Progenitor cell of endocrine pancreas (in vitro differentiated cells): ENCODE measurements at regions not wholly inside any gene's neighbourhood (a gene's known extent, or its start where the extent isn't known, plus 50 kb on each side); places are given as distances from the start of the nearest gene placed in this dataset.

Source experiments
- DNase-seq: peaks from one replicate; pipeline ENCODE4 v3.0.0; 2021; ENCODE audit warnings: low spot score; ENCODE audit not compliant: unreplicated experiment
- H3K27ac Mint-ChIP-seq: 2 replicates; pipeline ENCODE4 v1.8.0; 2021; ENCODE audit warnings: mild to moderate bottlenecking, moderate library complexity, mixed read lengths
- H3K27me3 Mint-ChIP-seq: 2 replicates; pipeline ENCODE4 v1.8.0; 2021; ENCODE audit warnings: mixed read lengths
- H3K36me3 Mint-ChIP-seq: 2 replicates; pipeline ENCODE4 v1.8.0; 2022; ENCODE audit warnings: mixed read lengths; ENCODE audit not compliant: insufficient read depth
- H3K4me1 Mint-ChIP-seq: 2 replicates; pipeline ENCODE4 v1.8.0; 2021; ENCODE audit warnings: low read depth, mixed read lengths
- H3K4me3 Mint-ChIP-seq: 2 replicates; pipeline ENCODE4 v1.8.0; 2021; ENCODE audit warnings: low read depth, mild to moderate bottlenecking, moderate library complexity, mixed read lengths
- H3K9me3 Mint-ChIP-seq: 2 replicates; pipeline ENCODE4 v1.8.0; 2021; ENCODE audit warnings: low read depth, mixed read lengths
- TF ChIP-seq, protein P1 (sequence below): fragments of 200-600 bp; sonication (generic); IDR thresholded peaks from one replicate; pipeline ENCODE4 v1.5.0; 2021; ENCODE audit warnings: antibody characterized with exemption, mild to moderate bottlenecking; ENCODE audit not compliant: unreplicated experiment

DNA sequence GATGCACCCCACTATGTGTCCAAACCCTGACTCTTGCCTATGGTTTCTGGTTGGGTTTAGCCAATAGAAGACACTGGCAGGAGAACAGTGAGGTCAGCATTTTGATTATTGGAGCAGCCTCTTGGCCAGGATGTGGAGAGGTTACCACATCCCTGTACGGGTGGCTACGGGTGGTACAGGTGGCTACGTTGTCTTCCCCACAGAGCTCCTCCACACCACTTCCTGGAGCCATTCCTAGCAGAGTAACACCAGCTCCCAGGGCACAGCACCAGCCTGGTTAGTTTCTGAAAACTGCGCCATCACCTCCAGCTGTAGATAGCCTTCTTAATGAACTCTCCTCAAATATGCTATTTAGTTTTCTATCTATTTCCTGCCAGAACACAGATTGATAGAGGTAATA lies 445.2 kb downstream of the INHBA start:
- peaks cover 10% of the 10 kb centered on the region for H3K9me3 Mint-ChIP-seq

DNA sequence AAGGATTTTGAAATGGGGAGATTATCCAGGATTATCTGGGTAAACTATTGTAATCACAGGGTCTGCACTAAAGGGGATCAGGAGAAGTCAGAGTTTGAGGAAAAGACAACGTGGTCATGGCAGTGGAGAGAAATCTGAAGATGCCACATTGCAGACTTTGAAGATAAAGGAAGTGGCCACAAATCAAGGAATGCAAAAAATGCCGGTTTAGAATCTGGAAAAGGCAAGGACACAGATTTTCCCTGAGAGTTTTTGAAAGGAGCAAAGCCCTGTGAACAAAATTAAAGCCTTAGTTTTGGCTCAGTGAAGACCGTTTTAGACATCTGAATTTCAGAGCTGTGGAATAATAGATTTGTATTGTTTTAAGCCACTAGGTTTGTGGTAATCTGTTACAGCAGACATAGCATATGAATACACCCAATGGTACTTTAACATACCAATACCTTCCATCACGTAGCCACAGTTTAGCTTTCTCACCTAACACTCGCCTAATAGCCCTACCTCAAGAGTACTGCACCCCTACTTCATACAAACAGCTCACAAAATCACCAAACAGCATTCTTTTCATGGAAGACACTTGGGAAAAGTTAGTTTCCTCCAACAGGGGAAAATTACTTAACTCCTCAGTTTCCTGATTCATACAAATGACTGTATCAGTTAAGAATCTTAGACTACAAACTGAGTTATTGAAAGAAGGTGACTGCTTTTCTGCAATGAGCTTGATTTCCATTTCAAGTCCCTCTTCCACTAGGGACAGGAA lies 446.5 kb downstream of the INHBA start:
- Mint-ChIP-seq H3K36me3 (peaks cover 1% of the 10 kb centered on the region), H3K4me3 (no peak overlapping the region), H3K4me1 (no peaks in the 10 kb centered on the region), H3K27ac (no peak overlapping the region), H3K9me3 (peaks cover 11% of the 10 kb centered on the region), H3K27me3 (peaks cover 14% of the 10 kb centered on the region)
- TF ChIP-seq, protein P1, sequence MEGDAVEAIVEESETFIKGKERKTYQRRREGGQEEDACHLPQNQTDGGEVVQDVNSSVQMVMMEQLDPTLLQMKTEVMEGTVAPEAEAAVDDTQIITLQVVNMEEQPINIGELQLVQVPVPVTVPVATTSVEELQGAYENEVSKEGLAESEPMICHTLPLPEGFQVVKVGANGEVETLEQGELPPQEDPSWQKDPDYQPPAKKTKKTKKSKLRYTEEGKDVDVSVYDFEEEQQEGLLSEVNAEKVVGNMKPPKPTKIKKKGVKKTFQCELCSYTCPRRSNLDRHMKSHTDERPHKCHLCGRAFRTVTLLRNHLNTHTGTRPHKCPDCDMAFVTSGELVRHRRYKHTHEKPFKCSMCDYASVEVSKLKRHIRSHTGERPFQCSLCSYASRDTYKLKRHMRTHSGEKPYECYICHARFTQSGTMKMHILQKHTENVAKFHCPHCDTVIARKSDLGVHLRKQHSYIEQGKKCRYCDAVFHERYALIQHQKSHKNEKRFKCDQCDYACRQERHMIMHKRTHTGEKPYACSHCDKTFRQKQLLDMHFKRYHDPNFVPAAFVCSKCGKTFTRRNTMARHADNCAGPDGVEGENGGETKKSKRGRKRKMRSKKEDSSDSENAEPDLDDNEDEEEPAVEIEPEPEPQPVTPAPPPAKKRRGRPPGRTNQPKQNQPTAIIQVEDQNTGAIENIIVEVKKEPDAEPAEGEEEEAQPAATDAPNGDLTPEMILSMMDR = no peak
- no peak for DNase-seq

More for the DNA sequence above, 445.2 kb downstream of the INHBA start:
- H3K27me3 Mint-ChIP-seq = peaks cover 14% of the 10 kb centered on the region
- H3K27ac Mint-ChIP-seq = no peak overlapping the region
- no peak for DNase-seq
- H3K4me1 Mint-ChIP-seq = no peaks in the 10 kb centered on the region
- TF ChIP-seq, protein P1 = no peak
- no peak overlapping the region for H3K4me3 Mint-ChIP-seq
- H3K36me3 Mint-ChIP-seq = peaks cover 1% of the 10 kb centered on the region

DNA sequence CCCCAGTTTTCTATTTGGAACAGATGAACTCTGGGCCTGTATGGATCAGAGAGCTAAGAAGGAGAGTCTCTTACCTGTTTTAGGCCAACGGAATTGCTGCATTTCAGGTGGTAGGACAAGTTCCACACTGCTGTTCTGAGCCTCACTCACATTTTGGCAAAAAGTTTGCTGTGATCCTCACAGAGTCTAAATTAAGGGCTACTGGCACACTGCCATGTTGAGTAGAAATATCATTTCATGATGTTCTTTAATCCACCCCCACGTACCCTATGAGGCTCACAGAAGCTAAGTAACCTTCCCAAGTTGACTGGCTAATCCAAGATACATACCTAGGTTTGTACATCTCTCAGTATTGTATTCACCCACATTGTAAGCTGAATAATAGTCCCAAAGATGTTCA lies 447.2 kb downstream of the INHBA start:
- TF ChIP-seq, protein P1 = no peak
- no peak overlapping the region for H3K4me3 Mint-ChIP-seq
- H3K4me1 Mint-ChIP-seq = no peaks in the 10 kb centered on the region
- H3K27me3 Mint-ChIP-seq = peaks cover 14% of the 10 kb centered on the region
- peaks cover 1% of the 10 kb centered on the region for H3K36me3 Mint-ChIP-seq
- peaks cover 14% of the 10 kb centered on the region for H3K9me3 Mint-ChIP-seq
- H3K27ac Mint-ChIP-seq = no peak overlapping the region
- DNase-seq = no peak

DNA sequence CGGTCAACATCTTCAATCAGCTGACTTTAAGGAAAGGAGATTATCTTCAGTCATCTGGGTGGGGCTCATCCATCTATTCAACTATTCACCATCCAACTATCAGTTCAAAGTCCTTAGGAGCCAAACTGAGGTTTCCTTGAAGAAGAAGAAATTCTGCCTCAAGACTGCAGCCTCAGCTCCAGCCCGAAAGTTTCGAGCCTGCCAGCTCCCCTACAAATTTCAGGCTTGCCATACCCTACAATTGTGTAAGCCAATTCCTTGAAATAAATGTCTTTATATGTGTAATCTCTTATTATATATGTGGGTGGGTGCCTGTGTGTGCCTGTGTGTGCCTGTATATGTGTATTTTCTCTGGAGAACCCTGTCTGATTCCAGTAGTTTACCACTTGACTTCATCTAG lies 447.8 kb downstream of the INHBA start:
- Mint-ChIP-seq H3K27ac (no peak overlapping the region), H3K9me3 (peaks cover 18% of the 10 kb centered on the region), H3K36me3 (peaks cover 1% of the 10 kb centered on the region), H3K4me3 (no peak overlapping the region), H3K27me3 (peaks cover 14% of the 10 kb centered on the region), H3K4me1 (no peaks in the 10 kb centered on the region)
- DNase-seq = no peak
- TF ChIP-seq, protein P1 = no peak

- Mint-ChIP-seq H3K27me3 (peaks cover 14% of the 10 kb centered on the region), H3K4me1 (peaks cover 5% of the 10 kb centered on the region), H3K4me3 (no peak overlapping the region), H3K36me3 (peaks cover 1% of the 10 kb centered on the region), H3K27ac (no peak overlapping the region), H3K9me3 (peaks cover 12% of the 10 kb centered on the region)
- DNase-seq = no peak
- TF ChIP-seq, protein P1 = no peak
Measured at GRCh38 chr7:41252957-41253356, 449.9 kb downstream of the INHBA start.
